AG04450 (cell line): ENCODE measurements at regions not wholly inside any gene's neighbourhood (a gene's known extent, or its start where the extent isn't known, plus 50 kb on each side); places are given as distances from the start of the nearest gene placed in this dataset.

Source experiments
- CTCF ChIA-PET: fragments of 300-600, 350-600 bp; formaldehyde crosslinking; extraction: SDS; loops from one replicate; lab custom pipeline; 2022; ENCODE audit warnings: antibody characterized with exemption, inconsistent platforms; lab: Charles Lee
- POLR2A ChIA-PET: fragments of 350-600 bp; formaldehyde crosslinking; extraction: SDS; loops from one replicate; lab custom pipeline; 2021; ENCODE audit warnings: antibody characterized with exemption, inconsistent platforms; lab: Yijun Ruan, JAX
- DNase-seq: peaks from one replicate; pipeline ENCODE4 v3.0.0-alpha.2; 2011; ENCODE audit warnings: low read depth, low spot score
- H3K27ac ChIP-seq: one replicate; pipeline ENCODE4 v1.5.1; 2012; ENCODE audit warnings: low read depth, low read length, control low read depth
- H3K27me3 ChIP-seq: one replicate; pipeline ENCODE4 v1.6.0; 2012; ENCODE audit warnings: low read length; ENCODE audit not compliant: control insufficient read depth, insufficient read depth
- H3K4me3 ChIP-seq: 2 replicates; pipeline ENCODE4 v1.5.1; 2011; ENCODE audit warnings: mild to moderate bottlenecking, low read depth, low read length, control low read depth
- H3K9me3 ChIP-seq: 2 replicates; pipeline ENCODE4 v1.5.1; 2012; ENCODE audit warnings: low read length; ENCODE audit not compliant: control insufficient read depth, insufficient read depth
- CTCF ChIP-seq: IDR thresholded peaks from 2 replicates; pipeline ENCODE4 v1.5.1; 2011; ENCODE audit warnings: low read depth, low read length, control low read depth, inconsistent platforms

DNA sequence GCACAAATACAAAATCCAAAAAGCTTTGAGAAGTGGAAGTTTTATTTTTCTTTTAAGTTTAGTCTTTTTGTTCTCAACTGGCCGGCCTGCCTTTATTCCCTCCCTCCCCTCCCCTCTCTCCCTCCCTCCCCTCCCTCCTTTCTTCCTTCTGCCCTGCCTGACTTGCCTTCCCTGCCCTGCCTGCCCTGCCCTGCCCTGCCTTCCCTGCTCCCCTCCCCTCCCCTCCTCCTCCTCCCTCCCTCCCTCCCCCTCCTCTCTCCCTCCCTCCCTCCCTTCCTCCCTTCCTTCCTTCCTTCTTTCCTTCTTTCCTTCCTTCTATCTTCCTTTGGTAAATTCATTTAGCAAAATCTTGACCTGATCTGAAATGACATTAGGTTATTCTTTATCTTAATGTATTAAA is 69.8 kb upstream of the LIMCH1 start:
- no peak for TF ChIP-seq CTCF
- DNase-seq: no peak
- no peaks in the 10 kb centered on the region for H3K9me3 ChIP-seq
- H3K4me3 ChIP-seq: no peak overlapping the region
- CTCF ChIA-PET: no interaction called here
- no peak overlapping the region for H3K27ac ChIP-seq
- H3K27me3 ChIP-seq: no peaks in the 10 kb centered on the region
- POLR2A ChIA-PET: no interaction called here

GRCh38 chr4:41471126-41472071 is 66.6 kb upstream of the LIMCH1 start:
- CTCF ChIA-PET: no interaction called here
- no peak overlapping the region for H3K27ac ChIP-seq
- DNase-seq: no peak
- POLR2A ChIA-PET: no interaction called here
- H3K4me3 ChIP-seq: no peak overlapping the region
- no peaks in the 10 kb centered on the region for H3K9me3 ChIP-seq
- TF ChIP-seq CTCF: no peak
- no peaks in the 10 kb centered on the region for H3K27me3 ChIP-seq

DNA sequence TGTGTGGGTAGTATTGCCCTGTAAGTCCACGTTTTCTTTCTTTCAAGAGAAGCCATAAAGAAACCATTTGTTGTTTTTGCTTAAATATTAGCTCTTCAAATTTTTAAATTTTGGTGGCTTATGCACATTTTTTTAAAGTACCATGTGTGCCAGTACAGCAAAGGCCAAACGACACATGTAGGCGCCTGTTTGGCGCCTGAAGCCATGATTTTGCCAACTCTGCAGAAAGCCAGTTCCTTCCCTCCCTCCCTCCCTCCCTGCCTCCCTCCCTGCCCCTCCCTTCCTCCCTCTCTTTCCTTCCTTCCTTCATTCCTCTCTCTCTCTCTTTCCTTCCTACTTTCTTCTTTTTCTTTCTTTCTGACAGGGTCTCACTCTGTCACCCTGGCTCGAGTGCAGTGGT is 65.9 kb upstream of the LIMCH1 start:
- H3K27ac ChIP-seq: no peak overlapping the region
- no peak for DNase-seq
- H3K27me3 ChIP-seq: no peaks in the 10 kb centered on the region
- H3K4me3 ChIP-seq: no peak overlapping the region
- TF ChIP-seq CTCF: no peak
- ChIA-PET POLR2A (no interaction called here), CTCF (no interaction called here)
- H3K9me3 ChIP-seq: no peaks in the 10 kb centered on the region

DNA sequence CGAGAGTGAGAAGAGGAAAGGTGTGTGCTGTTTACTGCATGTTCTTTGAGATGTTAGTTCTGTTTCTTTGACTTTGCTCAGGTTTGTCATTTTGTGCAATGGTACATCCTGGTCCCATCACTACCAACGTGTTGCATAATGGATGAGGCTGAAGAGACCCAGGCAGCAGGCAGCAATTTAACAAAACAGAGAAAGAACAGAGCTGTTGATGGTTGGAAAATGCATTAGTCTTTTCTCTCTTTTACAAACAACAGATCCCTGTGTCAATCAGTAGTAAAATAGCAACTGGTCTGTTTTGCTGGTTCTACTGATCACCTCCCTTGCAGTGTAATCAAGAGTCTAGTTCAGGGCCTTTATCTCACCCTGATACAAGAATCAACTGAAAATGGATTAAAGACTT is 64.8 kb upstream of the LIMCH1 start:
- no peaks in the 10 kb centered on the region for H3K27me3 ChIP-seq
- TF ChIP-seq CTCF: no peak
- CTCF ChIA-PET: no interaction called here
- no peak for DNase-seq
- no peak overlapping the region for H3K4me3 ChIP-seq
- H3K27ac ChIP-seq: no peak overlapping the region
- H3K9me3 ChIP-seq: no peaks in the 10 kb centered on the region
- POLR2A ChIA-PET: no interaction called here

GRCh38 chr4:41475402-41475801 is 62.6 kb upstream of the LIMCH1 start:
- H3K27ac ChIP-seq: no peak overlapping the region
- no peak for TF ChIP-seq CTCF
- DNase-seq: no peak
- ChIA-PET POLR2A (no interaction called here), CTCF (no interaction called here)
- H3K9me3 ChIP-seq: no peaks in the 10 kb centered on the region
- H3K4me3 ChIP-seq: no peak overlapping the region
- H3K27me3 ChIP-seq: no peaks in the 10 kb centered on the region
